Ramos (cell line): ENCODE measurements at regions not wholly inside any gene's neighbourhood (a gene's known extent, or its start where the extent isn't known, plus 50 kb on each side); places are given as distances from the start of the nearest gene placed in this dataset.

Source experiments
- in situ Hi-C: fragments of 300-500 bp; cut with MboI; formaldehyde crosslinking; loops from one replicate; pipeline ENCODE4 v1.14.3; 2022; ENCODE audit warnings: low sequenced_read_pairs; ENCODE audit not compliant: unreplicated experiment

DNA sequence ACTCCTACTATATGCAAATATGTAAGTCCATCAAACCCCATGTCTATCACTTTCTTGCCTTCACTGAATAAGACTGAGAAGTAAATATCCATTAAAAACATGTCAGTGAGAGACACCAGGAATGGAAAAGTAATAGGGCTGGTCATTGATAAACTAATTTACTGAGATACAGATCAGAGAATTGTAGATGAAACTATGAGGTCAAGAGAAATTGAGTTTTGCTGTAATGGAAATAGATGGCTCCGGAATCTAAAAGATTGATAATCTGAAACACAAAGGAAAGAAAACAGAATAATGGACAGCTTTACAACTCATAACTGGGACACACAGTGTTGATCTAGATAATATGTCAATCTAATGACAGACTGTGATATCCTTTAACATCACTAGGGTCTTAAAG is 1018.3 kb upstream of the RAG2 start:
- in situ Hi-C loops, result no loop called here

DNA sequence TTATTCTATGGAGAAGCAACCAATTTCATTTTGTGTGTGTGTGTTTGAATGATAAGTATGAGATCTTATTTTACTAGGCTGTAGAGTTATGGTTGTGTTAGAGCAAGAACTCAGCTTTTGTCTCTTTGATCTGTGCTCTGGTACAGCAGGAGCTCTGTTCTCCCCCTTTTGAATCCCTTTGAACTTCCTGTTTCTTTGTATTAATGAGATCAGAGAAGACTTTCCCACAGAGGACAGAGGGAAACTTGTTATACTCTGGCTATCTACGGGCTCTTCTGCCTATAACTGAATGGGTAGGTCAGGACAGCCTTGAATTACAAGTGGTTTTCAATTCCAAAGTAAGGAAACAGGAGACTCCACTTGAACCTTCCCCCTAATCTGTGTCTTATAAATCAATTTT is 1015.0 kb upstream of the RAG2 start:
- in situ Hi-C loops, result no loop called here

DNA sequence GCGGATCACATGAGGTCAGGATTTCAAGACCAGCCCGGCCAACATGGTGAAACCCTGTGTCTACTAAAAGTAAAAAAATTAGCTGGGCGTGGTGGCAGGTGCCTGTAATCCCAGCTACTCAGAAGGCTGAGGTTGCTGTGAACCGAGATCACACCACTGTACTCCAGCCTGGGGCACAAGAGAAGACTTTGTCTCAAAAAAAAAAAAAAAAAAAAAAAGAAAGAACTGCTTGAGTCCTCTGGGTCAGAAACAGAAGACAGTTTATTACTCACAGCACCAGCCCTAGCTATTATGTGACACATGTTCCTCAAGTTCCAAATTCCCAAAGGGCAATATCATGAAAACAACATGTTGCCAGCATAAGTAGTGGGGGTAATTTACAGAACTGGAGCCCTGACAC is 1014.1 kb upstream of the RAG2 start:
- in situ Hi-C loops, result no loop called here

DNA sequence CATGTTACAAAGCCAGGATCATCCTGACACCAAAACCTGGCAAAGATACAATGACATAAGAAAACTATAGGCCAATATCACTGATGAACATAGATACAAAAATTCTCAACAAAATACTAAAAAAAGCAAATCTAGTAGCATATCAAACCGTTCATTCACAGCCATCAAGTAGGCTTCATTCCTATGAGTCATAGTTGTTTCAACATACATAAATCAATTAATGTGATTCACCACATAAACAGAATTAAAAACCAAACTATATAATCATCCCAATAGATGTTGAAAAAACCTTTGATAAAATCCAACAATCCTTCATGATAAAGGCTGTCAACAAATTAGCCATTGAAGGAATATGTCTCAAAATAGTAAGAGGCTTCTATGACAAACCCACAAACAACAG is 1007.2 kb upstream of the RAG2 start:
- in situ Hi-C loops, result no loop called here

DNA sequence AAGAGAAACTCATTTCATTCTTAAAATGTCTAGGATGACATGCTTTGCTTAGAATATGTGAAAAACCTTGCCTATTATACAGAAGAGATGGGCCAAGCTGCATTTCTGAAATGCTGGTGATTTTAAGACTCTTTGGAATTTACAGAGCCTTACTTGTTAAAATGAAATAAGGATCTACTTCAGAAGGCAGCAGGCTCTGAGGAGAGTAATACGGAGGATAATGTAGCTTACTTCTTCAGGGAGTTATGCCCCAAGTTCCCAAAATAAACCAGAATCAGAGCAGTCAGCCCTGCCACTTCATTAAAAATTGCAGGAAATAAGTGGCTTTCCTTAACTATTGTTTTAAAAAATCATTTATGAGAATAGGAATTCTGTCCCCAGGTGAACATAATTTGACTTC is 1000.3 kb upstream of the RAG2 start:
- in situ Hi-C loops, result no loop called here

DNA sequence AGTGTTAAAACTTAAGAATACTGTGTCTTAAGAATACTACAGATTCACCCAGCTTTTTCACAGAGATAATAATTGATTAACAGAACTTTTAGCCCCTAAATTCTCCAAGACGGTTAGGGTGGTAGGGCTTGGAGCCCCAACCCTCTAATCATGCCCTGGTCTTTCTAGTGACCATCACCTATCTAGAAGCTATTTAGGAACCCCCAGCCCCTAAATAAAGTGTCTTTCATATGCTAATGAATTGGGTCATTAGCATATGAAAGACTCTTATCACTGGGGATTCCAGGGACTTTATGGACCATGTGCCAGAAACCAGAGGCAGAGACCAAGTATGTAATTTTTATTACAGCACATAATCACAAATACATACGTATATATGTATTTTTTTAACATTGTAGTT is 999.7 kb upstream of the RAG2 start:
- in situ Hi-C loops, result no loop called here

DNA sequence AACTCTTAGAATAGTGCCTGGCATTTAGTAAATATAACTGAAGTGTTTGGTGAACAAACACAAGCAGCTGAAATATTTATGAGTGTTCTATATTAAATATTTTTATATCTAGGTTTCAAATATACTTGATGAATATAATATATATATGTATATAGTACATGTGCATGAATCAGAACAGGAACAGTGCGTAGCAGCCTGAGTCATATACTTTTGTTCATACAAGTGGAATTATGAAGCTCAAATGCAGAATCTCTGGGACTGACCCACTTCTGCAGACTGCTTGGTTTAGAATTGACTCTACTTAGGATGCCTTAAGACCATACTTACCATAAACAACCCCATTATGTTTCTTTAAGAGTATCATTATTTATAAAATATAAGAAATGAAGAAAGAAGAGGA is 997.8 kb upstream of the RAG2 start:
- in situ Hi-C loops, result no loop called here

DNA sequence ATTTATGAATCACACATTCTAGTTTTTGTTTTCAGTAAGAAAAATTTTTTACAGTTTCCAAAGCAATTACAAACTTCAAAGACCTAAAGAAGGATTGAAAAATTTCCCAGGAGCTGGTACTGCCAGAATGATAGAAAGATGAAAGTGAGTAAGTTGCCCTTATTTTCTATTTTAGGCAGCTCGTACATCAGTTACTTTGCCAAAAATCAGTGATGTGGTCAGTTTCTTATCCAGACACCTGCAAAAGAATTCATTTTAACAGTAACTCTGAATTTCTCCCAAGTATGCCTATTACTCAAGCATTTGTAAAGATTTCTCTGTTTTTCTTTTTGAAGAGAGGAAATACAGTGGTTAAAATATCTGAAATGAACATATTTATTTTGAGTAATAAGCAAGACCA is 976.3 kb upstream of the RAG2 start:
- in situ Hi-C loops, result no loop called here

DNA sequence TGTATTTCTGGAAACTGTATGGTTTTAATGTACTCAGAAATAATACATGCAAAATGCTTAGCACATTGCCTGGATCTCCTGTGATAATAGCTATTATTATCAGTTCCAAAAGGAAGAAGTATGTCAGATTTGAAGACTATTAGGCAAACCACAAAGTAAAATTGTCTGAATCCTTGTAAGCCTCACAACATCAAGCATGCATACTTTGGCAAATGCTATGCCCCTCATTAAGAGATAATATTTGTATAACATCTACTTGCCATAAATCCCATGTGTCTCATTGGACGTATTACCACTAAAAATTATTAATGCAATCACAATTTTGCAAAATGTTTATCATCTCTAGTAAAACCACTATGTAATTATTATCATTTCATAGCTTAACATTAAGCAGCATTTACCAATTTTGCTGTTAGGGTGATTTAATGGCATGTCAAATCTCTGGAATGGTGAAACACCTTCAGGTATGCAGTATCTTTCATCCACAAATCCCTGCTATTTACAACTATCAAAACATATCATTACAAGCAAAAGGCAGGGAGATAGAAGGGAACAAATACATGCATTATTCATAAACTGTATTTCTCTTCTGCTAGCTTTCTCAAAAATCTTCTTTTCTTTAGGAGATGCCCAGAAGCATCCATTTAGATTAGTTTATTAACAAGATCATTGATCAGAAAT is 974.6 kb upstream of the RAG2 start:
- in situ Hi-C loops, result no loop called here

DNA sequence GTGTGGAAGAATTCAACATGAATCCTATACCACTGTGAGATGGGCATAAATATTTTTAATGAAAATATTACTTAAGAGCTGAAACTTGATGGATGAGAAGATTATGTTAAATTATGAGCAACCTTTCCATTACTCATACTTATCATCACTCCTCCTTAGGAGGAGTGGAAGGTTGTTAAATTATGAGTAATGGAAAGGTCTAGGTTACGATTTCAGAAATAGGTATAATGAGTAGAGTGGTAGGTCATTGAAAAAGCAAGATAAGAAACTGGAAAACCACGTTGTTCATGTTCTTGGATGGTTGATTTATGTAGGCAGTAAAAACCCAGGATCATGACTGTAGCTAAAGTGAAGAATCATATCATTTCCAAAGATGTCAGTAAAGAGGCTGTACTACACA is 973.2 kb upstream of the RAG2 start:
- in situ Hi-C loops, result no loop called here

DNA sequence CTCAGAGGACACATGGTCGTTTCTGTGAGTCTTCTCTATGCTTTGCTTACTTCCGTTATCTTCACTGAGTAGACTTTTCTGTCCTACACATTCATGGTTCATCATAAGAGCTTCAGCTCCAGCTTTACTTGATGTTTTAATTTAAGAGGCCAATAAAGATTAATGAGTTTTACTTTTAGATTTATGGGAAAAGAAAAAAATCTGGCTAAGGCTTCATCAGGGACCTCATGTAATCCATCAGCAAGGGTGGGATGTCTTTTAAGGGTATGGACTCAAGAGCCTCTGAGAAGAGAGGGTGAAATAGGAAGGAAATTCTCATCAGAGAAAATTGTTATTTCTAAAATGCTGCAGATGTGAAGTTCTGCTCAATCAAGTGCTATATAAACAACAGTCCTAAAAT is 963.0 kb upstream of the RAG2 start:
- in situ Hi-C loops, result no loop called here

DNA sequence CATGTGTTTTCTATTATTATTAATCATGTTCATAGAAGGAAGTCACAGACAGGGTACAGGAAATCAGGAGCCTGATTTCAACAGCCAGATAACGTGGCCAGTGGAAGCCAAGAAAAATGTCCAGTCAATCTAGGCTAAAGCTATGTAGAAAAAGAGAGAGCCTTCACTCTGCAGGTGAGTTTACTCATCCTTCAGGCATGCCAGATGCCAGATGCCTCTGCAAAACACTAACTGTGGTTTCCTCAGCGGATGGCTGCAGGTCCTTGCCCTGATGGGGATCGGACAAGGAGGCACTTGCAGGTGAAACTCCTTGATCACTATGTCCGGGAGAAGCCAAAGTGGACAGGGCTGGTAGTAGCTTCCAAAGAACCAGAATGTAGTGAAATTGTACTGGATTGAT is 962.3 kb upstream of the RAG2 start:
- in situ Hi-C loops, result no loop called here

DNA sequence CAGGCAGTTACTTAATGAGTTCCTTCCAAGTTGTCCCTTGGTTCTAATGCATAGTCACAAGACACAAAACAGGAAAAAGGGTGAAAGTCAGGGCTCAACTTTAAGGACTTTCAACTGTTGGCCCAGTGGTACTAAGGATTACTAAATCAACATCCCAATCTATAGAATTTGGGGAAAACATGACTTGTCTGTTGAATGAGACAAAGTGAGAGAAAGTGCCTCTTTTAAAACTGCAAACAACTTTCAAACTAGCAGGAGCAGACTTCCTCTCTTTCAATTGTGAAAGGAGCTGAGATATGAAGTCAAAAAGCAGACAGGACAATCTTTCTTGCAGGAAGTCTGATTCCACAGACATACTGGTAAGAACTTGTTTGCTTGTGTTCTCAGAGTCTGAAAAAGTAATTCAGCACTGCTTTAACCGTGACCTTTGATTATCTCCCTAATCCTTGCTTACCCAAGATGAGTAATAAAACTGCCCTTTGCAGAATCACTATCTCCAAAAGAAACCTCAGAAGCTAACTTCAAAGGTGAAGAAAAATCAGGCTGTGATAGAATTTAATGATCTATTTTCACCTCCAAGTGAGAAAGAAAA is 960.7 kb upstream of the RAG2 start:
- in situ Hi-C loops, result no loop called here

DNA sequence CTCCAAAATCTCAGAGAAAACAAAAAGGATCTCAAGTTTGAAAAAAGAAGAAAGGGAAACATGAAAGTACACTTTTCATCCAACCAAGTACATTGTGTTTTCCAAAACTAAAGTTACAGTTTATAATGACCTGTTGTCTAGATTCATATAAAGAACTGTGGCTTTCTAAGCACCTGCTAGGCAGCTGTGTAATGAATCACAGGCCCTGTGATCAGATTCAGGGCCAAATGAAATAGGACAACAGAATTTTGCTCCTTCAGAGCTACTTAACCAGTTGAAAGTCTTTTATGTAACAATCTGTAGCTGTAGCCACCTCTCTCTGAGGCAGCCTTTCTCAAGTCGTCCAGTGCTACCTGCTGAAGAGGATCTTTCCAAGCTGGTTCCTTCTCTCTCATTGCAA is 960.0 kb upstream of the RAG2 start:
- in situ Hi-C loops, result no loop called here

DNA sequence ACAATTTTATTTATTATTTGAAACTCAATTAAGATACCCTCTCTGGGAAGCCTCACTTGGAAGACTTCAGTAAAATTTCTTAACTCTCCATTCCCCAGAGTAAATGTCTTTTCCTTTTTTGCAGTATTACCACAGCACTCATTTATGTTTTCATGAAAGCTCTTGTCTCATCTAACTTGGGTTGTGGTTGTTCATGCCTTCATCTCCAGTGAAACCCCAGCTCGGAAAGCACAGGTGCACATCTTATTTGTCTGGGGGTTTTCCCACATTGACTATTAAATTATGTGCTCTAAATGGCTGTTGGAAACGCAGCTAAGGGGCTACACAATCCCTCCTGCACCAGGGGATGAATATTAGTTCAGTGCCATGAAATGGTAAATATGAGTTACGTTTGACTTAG is 954.2 kb upstream of the RAG2 start:
- in situ Hi-C loops, result no loop called here

DNA sequence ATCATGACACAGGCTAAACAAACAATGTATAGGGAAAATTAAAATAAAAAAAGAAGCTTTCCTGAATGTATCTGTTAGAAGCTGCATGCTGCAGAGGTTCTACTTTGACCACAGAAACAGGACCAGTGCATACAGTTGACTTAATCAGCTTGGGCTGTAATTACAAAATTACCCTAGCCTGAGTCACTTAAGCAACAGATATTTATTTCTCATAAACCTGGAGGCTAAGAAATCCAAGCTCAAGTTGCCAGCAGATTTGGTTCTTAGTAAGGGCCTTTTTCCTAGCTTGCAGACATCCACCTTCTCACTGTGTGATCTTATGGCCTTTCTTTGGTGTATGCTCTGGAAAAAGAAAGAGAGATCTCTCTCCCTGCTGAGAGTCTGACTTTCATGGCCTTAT is 946.5 kb upstream of the RAG2 start:
- in situ Hi-C loops, result no loop called here

DNA sequence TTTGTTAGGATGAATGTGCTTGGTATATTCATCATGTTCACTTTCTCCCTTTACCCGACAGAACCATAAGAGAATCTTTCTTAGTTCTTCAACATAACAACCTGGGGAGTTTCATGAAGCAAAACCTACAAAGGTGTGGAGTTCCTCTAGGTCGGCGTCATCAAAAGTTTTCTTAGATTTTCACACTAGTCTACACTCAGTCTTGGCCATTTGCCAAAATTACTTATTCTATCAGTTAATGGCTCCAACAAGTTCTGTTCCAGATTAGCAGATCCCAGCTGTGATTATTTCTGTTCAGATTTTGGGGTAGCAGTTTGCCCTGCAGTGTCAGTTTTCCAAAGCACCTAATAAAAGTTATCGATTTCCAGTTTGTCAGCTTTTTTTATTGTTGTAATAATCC is 935.8 kb upstream of the RAG2 start:
- in situ Hi-C loops, result no loop called here

DNA sequence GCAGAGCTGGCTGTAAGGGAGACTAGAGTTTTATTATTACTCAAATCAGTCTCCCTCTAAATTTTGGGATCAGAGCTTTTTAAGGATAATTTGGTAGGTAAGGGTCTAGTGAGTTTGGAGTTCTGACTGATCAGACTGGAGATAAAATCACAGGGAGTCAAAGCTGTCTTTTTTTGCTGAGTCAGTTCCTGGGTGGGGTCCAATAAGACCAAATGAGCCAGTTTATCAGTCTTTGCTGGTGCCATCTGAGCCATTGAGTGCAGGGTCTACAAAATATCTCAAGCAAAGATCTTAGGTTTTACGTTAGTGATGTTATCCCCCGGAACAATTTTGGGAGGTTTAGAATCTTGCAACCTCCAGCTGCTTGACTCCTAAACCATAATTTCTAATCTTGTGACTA is 935.1 kb upstream of the RAG2 start:
- in situ Hi-C loops, result no loop called here

DNA sequence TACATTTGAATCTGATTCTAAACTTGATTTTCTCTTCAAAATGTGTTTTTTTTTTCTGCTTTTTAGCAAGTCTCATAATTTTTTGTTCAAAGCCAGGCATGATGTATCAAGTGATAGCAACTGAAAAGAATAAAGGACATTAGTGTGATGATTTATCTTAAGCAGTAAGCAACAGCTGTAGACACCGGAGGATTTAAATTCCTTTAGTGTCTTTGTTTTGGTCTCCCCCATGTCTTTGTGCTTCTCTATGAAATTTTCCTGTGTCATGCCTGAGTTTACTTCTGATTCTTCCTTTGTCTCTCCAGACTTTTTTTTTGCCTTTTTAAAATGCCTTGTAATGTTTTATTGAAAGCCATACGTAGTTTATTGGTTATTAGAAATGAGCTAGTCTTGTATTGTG is 934.2 kb upstream of the RAG2 start:
- in situ Hi-C loops, result no loop called here

DNA sequence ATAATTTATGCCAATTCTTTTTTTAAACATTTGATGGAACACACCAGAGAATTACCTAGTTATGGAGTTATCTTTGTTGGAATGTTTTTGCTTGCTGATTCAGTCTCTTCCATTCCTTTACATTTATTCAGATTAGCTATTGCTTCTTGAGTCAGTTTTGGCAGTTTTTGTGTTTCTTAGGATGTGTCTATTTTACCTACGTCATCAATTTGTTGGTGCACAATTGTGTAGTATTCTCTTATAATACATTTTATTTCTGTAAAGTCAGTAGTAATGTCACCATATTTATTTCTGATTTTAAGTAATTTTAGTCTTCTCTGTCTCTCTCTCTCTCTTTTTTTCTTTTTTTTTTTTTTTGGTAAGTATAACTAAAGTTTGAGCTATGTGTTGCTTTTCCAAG is 929.5 kb upstream of the RAG2 start:
- in situ Hi-C loops, result no loop called here

DNA sequence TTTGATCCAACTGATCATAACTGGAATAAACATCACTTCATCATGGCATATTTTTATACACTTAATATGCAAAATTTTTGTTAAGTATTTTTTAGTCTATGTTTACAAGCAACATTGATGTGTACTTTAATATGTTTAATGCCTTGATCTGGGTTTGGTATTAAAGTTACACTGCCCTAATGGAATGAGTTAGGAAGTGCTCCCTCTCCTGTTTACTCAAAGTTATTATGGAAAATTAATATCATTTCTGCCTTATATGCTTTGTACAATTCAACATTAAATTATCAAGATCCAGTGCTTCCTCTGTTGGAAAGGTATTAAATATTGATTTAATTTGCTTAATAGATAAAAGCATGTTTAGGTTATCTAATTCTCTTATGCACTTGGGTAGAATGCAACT is 927.3 kb upstream of the RAG2 start:
- in situ Hi-C loops, result no loop called here

DNA sequence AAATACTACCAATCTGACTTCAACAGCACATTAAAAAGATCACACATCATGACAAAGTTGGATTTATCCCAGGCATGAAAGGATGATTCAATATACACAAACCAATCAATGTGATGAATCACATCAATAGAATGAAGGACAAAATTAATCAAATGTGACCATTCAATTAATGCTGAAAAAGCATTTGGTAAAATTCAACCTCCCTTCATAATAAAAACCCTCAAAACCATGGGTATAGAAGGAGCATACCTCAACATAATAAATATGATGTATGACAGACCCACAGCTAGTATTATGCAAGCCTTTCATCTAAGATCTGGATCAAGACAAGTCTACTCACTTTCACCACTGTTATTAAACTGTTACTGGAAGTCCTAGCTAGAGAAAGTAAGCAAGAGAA is 921.7 kb upstream of the RAG2 start:
- in situ Hi-C loops, result no loop called here
